ENCODE measurements at regions not wholly inside any gene's neighbourhood (a gene's known extent, or its start where the extent isn't known, plus 50 kb on each side); places are given as distances from the start of the nearest gene placed in this dataset.
A peak's percentile ranks its signal among the peaks of the same experiment; 100 is the strongest.

- no peak for DNase-seq
Observed at GRCh38 chr7:54810401-54810800, 51.4 kb upstream of the SEC61G start.

DNA sequence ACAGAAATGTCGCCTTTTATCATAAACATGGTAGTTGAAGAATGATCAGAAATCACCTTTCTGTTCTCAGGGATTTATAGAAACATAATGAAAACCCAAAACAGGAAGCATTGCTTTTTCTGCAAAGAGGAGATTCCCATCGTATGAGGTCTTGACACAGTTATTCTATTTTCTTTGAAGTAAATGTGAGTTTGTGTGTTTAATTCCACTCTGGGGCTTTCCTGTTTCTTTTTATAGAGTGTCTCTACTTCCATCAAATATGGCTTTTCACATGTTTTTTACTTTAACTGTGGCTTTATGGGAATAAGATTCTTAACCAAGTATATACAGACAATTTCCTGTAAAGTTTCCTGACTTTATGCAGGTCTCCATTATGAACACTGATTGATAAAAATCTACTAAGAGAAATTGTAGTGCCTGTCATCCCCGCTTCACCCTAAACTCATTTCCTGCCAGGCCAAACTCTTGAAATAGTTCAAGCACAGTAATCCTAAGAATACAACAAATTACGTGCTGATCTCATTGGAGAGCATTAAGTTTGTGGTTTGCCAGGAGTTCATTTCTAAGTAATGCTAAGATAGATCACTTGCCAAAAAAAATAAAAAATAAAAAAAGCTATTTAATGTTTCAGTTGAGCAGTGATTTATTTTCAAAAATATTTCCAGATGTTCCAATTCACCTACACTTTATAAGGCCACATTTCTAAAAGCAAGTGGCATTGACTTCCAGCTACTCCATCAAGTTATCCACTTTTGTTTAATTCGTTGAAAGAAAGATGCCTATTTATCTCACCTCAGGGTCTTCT, 52.2 kb upstream of the SEC61G start:
- no peak for DNase-seq

GRCh38 chr7:54811846-54812254, 52.8 kb upstream of the SEC61G start:
- no peak for DNase-seq

DNA sequence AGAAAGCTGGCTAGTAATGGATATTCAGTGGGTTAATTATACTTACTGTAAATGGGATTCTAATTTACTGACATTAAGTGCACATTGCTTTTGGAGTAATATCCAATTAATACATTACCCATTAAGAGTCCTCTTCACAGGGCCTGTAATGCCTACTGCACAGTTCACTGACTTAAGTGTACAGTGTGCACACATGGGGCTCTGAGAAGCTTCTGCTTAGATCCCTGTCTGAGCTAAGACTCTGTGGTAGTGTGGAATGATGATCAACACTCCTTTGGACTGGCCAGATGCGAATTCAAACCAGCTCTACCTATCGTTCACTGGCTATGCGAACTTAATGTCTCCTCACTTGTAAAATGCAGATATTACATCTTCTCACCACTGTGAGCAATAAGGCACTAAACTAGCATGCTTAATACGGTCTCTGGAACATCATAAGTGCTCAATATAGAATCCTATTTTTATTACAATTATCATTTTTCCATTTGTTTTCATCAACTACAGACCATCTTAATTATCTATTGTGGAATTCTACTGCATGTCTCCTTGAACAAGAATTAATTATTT, 53.8 kb upstream of the SEC61G start:
- no peak for DNase-seq

GRCh38 chr7:54813398-54813797, 54.4 kb upstream of the SEC61G start:
- no peak for DNase-seq

- DNase-seq = no peak
Observed at GRCh38 chr7:54814401-54814800, 55.4 kb upstream of the SEC61G start.

DNA sequence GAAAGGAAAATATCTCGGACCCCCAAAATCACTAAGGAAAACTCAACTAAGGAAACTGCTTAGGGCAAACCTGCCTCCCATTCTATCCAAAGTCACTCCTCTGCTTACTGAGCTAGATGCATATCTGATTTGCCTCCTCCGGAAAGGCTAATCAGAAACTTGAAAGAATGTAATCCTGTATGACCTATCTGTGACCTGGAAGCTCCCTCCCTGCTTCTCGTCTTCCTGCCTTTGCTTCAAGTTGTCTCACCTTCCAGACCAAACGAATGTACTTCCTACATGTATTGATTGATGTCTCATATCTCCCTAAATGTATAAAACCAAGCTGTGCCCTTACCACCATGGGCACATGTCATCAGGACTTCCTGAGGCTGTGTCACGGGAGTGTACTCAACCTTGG, 58.1 kb upstream of the SEC61G start:
- no peak for DNase-seq

- DNase-seq = peak; percentile 63 to 66
Observed at GRCh38 chr7:54823776-54824175, 64.8 kb upstream of the SEC61G start.

- DNase-seq = no peak
Observed at GRCh38 chr7:54824655-54825054, 65.6 kb upstream of the SEC61G start.

DNA sequence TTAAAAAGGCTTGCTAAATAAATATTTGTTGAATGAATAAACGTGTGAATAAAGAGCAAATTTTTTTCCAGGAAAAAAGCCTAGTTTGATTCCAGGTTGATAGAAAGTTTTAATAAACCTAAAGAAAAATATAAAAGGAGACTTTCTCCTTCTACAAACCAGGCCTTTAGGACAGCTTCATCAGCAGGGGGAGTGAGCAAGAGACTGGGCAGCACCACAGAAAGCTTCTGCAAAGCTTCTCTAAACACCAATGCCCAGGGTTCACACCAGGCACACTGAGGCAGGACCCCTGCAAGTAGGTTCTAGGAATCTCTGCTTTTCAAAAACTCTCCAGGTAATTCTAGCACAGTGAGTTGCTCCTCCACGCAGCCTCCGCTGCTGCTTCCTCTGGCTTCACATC, 66.4 kb upstream of the SEC61G start:
- DNase-seq = no peak

GRCh38 chr7:54827734-54828133, 68.7 kb upstream of the SEC61G start:
- peak in 1 of 2 donors; percentile 17 for DNase-seq

DNA sequence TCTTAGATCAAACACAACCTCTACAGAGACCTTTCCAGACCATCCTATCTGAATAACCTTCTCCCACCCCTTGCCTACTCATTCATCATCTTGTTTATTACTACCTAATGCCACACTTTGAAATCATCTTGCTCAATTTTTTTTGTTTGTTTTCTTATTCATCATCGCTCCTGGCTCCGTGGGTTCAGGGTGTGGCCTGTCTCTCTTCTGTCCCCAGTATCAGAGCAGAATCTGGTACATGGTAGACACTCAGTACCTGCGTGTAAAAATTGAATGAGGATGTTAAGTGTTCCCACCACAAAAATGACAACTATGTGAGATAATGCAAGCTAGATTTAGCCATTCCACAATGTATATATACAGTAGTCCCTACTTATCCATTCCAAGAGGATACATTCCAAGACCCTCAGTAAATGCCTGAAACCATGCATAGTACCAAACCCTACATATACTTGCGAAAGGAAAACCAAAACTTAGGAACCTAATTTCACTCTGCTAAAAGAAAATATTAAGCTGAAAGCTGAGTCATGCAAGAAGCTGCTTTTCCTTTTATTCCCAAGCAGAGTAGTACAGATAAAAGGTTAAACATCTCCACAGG, 72.1 kb upstream of the SEC61G start:
- no peak for DNase-seq

DNA sequence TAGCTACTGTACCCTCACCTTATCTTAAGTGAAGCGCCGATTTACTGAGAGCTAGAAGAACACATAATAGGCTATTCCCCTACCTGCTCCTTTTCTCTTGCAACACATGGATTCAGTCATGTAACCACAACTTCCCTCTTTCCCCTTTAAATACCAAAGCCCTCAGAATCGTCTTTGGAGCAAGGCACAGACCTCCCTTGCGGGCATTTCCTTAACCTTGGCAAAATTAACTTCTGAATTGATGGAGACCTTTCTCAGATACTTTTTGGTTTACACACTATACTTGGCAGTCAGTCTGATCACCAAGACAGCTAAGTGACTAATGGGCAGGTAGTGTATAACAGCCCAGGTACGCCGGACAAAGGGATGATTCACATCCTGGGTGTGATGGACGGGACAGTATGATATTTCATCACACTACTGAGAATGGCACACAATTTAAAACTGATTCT, 72.7 kb upstream of the SEC61G start:
- DNase-seq = peak in 1 of 2 donors; percentile 3

DNA sequence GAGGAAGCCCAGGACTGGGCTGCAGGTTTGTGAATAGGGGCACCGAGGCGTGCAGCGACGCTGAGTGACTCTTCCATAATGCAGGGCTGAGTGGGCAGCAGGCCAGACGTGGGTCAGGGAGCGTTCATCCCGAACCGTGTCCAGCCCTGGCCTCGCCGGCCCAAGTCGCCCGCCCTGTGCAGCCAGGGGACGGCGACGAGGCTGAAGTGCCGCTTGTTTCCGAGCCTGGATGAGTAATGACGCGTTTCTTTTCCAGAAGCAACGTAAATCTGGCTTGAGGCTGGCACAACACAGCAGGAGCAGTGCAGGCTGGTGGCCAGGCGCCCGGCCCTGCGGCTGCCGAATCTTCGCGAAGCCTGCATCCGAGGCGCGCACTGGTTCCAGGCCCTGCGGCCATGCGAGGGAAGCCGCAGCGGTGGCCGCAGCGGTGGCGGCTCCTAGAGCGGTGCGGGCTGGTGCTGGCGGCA, 74.0 kb upstream of the SEC61G start:
- DNase-seq = no peak

GRCh38 chr7:54837168-54837567, 78.2 kb upstream of the SEC61G start:
- no peak for DNase-seq

- DNase-seq = no peak
Observed at GRCh38 chr7:54837761-54838160, 78.8 kb upstream of the SEC61G start.

DNA sequence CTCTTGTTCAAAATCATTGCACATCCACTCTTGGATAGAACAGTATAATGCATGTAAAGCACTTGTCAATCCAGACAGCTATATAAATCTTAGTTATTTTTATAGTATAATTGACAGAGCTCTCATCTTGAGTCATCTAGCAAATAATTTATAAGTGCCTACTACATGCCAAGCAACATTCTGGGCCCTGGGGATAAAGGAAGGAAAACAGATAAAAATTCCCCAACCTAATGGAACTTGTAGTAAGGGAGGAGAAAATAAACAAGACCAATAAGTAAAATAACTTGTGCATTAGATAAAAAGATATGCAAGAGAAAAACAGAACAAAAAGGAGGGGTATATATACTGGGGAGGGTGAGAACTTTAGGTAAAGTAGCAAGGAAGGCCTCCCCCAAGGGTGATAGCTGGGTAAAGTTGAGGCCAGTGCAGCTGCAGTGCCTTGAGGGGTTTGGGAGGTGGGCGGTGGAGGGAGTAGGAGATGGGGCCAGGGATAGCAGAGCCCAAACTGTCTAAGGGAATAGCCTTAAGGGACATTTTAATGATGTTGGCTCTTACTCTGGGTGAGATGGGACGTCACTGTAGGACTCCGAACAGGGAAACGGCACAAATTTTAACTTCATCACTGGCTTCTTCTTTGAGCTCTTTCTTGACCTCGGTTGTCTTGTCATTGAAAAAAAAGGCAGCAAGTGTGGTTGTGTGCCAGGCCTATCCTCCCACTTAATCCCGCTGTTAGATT, 79.3 kb upstream of the SEC61G start:
- DNase-seq = no peak

- DNase-seq = peak; percentile 13 to 54
Observed at GRCh38 chr7:54839575-54840213, 80.7 kb upstream of the SEC61G start.

DNA sequence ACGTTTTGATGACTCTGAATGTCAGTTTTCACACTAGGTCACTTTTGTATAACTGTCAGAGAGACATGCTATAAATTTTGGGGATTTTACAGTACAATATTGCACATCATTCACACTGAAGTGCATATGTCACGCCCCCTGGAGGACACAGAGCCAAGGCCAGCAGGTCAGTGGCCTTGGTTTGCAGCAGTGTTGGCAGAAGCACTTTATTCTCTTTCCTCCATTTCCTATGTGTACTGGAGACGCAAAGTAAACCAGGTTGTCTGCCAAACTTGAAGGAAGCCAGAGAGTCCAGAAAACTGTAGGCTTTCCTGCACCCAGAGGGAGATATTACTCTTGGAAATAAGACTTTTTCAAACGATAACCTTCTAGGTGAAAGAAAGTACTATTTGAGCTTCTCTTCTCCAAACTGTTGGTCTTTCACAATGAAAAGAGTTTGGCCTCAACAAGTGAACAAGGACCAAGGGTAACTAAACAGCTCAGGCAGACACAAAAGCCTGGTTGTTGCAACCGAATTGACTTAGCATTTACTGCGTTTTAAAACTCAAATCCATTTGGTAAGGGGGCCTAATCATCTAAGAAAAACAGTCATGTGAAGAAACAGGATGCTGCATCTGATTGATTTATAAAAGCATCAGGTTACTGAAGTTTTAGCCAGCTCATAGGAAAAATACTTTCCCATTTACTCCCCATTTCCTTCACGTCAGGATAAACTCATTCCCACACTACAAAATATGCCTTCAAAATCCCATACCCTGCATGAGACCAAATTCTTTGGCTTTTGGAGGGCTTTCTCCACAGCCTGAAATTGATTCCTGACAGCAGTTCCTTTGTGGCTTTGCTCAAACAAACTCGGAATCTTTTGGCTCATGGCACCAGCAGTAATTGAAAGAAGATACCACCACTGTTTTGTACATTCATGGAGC, 83.0 kb upstream of the SEC61G start:
- peak; percentile 3 to 46 for DNase-seq

DNA sequence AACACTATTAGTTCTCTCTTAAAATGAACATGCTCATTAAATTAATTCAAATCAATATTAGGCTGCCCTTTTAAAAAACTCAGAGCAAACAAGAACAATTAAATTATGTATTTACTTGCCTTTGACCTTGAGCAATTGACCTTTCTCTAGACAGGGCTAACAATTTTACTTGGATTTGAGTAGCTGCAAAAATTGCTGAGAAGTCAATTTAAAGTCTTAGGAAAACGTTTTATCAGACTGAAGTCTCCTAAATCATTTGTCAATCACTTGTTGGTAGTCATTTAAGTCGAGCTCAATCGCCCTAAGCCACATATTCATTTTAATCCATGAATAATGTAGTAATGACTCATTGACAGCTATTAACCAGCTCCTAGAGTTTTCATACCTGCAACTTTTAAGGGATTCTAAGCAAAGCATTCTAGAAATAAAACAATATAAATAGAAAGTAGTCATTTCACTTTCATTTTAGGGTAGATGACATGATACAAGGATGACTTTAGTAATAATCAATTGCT, 84.9 kb upstream of the SEC61G start:
- DNase-seq = no peak

GRCh38 chr7:54846273-54846672, 87.3 kb upstream of the SEC61G start:
- DNase-seq = no peak
